Lung (tissue), 11 donors: ENCODE measurements at regions not wholly inside any gene's neighbourhood (a gene's known extent, or its start where the extent isn't known, plus 50 kb on each side); places are given as distances from the start of the nearest gene placed in this dataset.

ENCODE experiments used
- ATAC-seq: fragments of 200-7000 bp; cut with Tn5 transposase; one replicate; pipeline ENCODE4 v1.9.1; 2020; ENCODE audit warnings: moderate number of reproducible peaks; ENCODE audit not compliant: insufficient read depth, low FRiP score
- DNase-seq, 3 donors: peaks; one replicate each; pipeline ENCODE4 v3.0.0-alpha.2; 2013 to 2017
- H3K27ac ChIP-seq, 2 donors: one replicate each; pipeline ENCODE4 v1.5.1; 2013; ENCODE audit warnings: mild to moderate bottlenecking in 2 of 2, moderate library complexity in 2 of 2, control low read depth in 1 of 2, inconsistent platforms in 1 of 2, low read depth in 1 of 2, low read length in 1 of 2
- H3K27me3 ChIP-seq, 3 donors: one replicate each; pipeline ENCODE4 v1.5.1; 2013; ENCODE audit warnings: low read length in 2 of 3; ENCODE audit not compliant: control insufficient read depth in 3 of 3, insufficient read depth in 3 of 3
- H3K36me3 ChIP-seq, 4 donors: one replicate each; pipeline ENCODE4 v1.5.1; 2013; ENCODE audit warnings: low read length in 4 of 4, mild to moderate bottlenecking in 1 of 4, moderate library complexity in 1 of 4; ENCODE audit not compliant: control insufficient read depth in 4 of 4, insufficient read depth in 4 of 4
- H3K4me1 ChIP-seq, 5 donors: one replicate each; pipeline ENCODE4 v1.5.1; 2013; ENCODE audit warnings: low read length in 5 of 5, mild to moderate bottlenecking in 2 of 5, moderate library complexity in 1 of 5; ENCODE audit not compliant: control insufficient read depth in 5 of 5, insufficient read depth in 5 of 5
- H3K4me3 ChIP-seq: one replicate; pipeline ENCODE4 v1.5.1; 2013; ENCODE audit warnings: mild to moderate bottlenecking, control low read depth, moderate library complexity
- H3K9ac ChIP-seq, 2 donors: one replicate each; pipeline ENCODE4 v1.5.1; 2013; ENCODE audit warnings: low read length in 2 of 2, control low read depth in 1 of 2; ENCODE audit not compliant: insufficient read depth in 1 of 2
- H3K9me3 ChIP-seq, 4 donors: one replicate each; pipeline ENCODE4 v1.5.1; 2013; ENCODE audit warnings: low read length in 3 of 4, mild to moderate bottlenecking in 1 of 4, moderate library complexity in 1 of 4; ENCODE audit not compliant: control insufficient read depth in 4 of 4, insufficient read depth in 3 of 4
- CTCF ChIP-seq: IDR thresholded peaks from 2 replicates; pipeline ENCODE4 v1.5.1; 2012; ENCODE audit warnings: mild to moderate bottlenecking; ENCODE audit errors: control extremely low read depth, extremely low read depth
- WGBS, 2 donors: extraction: QIAGEN DNeasy Blood & Tissue Kit; methylation state at CpG; one replicate each; pipeline ENCODE4 v1.1.7; 2013; 5-methylcytosine and 5-hydroxymethylcytosine counted together
- donor health status: control.
- donor health status: control.
- donor health status: Bipolar disorder and iron deficiency.
- donor health status: healthy.
- donor health status: DM: yes; HTN: yes; CAD: no.

- H3K27me3 ChIP-seq: no peaks in the 10 kb centered on the region
- no peak overlapping the region for H3K9ac ChIP-seq
- H3K4me3 ChIP-seq: no peak overlapping the region
- H3K36me3 ChIP-seq: no peaks in the 10 kb centered on the region
- ATAC-seq (no peak), DNase-seq (no peak)
- H3K4me1 ChIP-seq: peaks cover 0 to 4% (median 0%) of the 10 kb centered on the region in 5 donors
- no peaks in the 10 kb centered on the region for H3K9me3 ChIP-seq
- WGBS, 2 donors: 88 to 89% methylated on average over 8 of the region's 8 CpGs
- TF ChIP-seq CTCF: no peak
- no peak overlapping the region for H3K27ac ChIP-seq
These were observed 129.8 kb downstream of the TBX19 start for GRCh38 chr1:168410464-168410863.

GRCh38 chr1:168408884-168409283 lies 128.2 kb downstream of the TBX19 start:
- Histone ChIP-seq H3K36me3 (no peaks in the 10 kb centered on the region), H3K27me3 (no peaks in the 10 kb centered on the region), H3K4me3 (no peak overlapping the region), H3K27ac (no peak overlapping the region), H3K9me3 (no peaks in the 10 kb centered on the region), H3K9ac (no peak overlapping the region), H3K4me1 (no peaks in the 10 kb centered on the region)
- no peak for TF ChIP-seq CTCF
- ATAC-seq (no peak), DNase-seq (no peak)
- 76 to 86% methylated on average over 3 of the region's 3 CpGs for WGBS, 2 donors

- WGBS, 2 donors: 92 to 93% methylated on average over 3 of the region's 3 CpGs
- H3K9ac ChIP-seq: no peak overlapping the region
- no peaks in the 10 kb centered on the region for H3K9me3 ChIP-seq
- no peak for ATAC-seq
- H3K4me1 ChIP-seq: no peaks in the 10 kb centered on the region
- H3K27me3 ChIP-seq: no peaks in the 10 kb centered on the region
- no peak for DNase-seq
- no peak overlapping the region for H3K4me3 ChIP-seq
- no peak overlapping the region for H3K27ac ChIP-seq
- no peaks in the 10 kb centered on the region for H3K36me3 ChIP-seq
- TF ChIP-seq CTCF: no peak
These were observed 127.8 kb downstream of the TBX19 start for GRCh38 chr1:168408539-168408865.

GRCh38 chr1:168407832-168408538 lies 127.3 kb downstream of the TBX19 start:
- 73 to 86% methylated on average over 1 of the region's 1 CpG for WGBS, 2 donors
- Histone ChIP-seq H3K4me3 (no peak overlapping the region), H3K9ac (no peak overlapping the region), H3K36me3 (no peaks in the 10 kb centered on the region), H3K27ac (no peak overlapping the region), H3K4me1 (no peaks in the 10 kb centered on the region), H3K9me3 (no peaks in the 10 kb centered on the region), H3K27me3 (no peaks in the 10 kb centered on the region)
- ATAC-seq (no peak), DNase-seq (no peak)
- no peak for TF ChIP-seq CTCF
